Erythroblast (primary cell): ENCODE measurements at regions not wholly inside any gene's neighbourhood (a gene's known extent, or its start where the extent isn't known, plus 50 kb on each side); places are given as distances from the start of the nearest gene placed in this dataset.

Experiments
- GATA1 ChIP-seq: IDR thresholded peaks from 2 replicates; pipeline ENCODE4 v1.6.1; 2011; ENCODE audit warnings: low read depth, mild to moderate bottlenecking, control low read depth, low read length, moderate library complexity
- POLR2A ChIP-seq: IDR thresholded peaks from 2 replicates; pipeline ENCODE4 v1.6.1; 2011; ENCODE audit warnings: mild to moderate bottlenecking, low read length

DNA sequence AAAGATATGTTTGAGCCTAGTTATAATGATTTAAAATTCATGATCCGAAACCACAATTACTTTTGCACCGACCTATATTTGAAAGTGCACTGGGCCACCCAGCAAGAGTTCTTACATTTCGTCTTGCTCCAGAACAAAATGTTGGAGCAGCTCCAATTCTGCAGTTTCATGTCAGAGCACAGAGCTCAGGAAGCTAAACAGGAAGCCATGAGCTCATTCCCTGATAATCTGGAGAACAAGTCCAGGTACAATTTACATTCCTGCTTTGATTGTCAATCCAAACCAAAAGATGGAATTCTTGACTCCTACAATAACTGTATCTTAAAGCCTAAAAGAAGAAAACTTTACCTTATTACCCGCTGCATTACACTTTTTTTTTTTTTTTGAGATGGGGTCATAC is 131.8 kb downstream of the KCTD12 start:
- TF ChIP-seq POLR2A (no peak), GATA1 (no peak)
